ENCODE measurements at regions not wholly inside any gene's neighbourhood (a gene's known extent, or its start where the extent isn't known, plus 50 kb on each side); places are given as distances from the start of the nearest gene placed in this dataset.

GRCh38 chr9:88659126-88659525 lies 124.1 kb downstream of the NXNL2 start:
- DNase-seq = no peak

GRCh38 chr9:88660611-88661010 lies 125.6 kb downstream of the NXNL2 start:
- DNase-seq = no peak

DNA sequence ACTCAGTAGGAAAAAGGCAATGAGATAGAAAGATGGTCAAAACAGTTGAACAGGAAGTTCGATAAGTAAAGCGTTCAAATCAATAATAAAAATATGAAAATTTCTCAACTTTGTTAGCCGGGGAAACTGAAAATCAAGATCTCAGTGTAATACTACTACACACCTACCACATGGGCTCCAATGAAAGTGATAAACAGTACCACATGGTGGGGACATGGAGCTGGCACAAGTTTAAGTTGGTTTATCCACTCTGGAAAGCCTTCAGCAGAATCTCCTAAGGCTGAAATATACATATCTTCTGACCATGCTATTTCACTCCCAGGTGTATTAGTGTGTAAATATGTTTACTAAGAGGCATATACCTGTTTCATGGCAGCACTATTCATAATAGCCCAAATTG lies 126.8 kb downstream of the NXNL2 start:
- no peak for DNase-seq

GRCh38 chr9:88663771-88664419 lies 128.9 kb downstream of the NXNL2 start:
- DNase-seq = no peak

DNA sequence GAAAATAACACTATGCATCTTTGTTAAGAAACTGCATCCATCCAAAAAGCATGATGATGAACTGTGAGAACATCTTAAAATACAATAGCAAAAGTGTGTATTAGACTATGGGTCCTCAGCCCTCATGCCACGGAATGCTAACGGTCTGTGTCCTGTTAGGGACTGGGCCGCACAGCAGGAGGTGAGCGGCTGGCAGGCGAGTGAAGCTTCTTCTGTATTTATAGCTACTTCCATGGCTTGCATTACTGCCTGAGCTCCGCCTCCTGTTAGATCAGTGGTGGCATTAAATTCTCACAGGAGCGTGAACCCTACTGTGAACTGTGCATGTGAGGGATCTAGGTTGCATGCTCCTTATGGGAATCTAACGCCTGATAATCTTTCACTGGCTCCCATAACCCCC lies 129.8 kb downstream of the NXNL2 start:
- no peak for DNase-seq

- DNase-seq = no peak
These were observed 138.1 kb downstream of the NXNL2 start for GRCh38 chr9:88672874-88673689.

- DNase-seq = no peak
These were observed 138.9 kb downstream of the NXNL2 start for GRCh38 chr9:88673886-88674285.

GRCh38 chr9:88676644-88677043 lies 141.7 kb downstream of the NXNL2 start:
- DNase-seq = no peak

GRCh38 chr9:88678008-88678407 lies 143.0 kb downstream of the NXNL2 start:
- no peak for DNase-seq

DNA sequence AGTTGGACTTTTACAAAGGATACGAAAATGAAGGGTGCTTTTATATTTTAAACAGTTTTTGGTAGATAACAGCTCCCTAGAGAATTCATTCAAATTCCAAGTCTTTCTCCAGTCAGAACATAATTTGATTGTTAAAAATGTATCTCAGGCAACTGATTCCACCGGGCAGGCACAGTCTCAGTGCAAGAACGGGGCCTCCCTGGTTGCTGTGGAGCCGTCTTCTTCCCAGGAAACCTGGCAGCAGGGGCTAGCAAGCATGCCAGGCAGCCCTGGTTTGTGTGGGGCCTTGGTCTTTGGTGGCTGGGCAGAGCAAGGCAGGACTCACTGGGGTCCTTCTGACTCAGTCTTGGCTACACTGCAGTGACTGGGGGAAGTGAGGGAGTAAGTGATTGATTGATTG lies 143.5 kb downstream of the NXNL2 start:
- no peak for DNase-seq

DNA sequence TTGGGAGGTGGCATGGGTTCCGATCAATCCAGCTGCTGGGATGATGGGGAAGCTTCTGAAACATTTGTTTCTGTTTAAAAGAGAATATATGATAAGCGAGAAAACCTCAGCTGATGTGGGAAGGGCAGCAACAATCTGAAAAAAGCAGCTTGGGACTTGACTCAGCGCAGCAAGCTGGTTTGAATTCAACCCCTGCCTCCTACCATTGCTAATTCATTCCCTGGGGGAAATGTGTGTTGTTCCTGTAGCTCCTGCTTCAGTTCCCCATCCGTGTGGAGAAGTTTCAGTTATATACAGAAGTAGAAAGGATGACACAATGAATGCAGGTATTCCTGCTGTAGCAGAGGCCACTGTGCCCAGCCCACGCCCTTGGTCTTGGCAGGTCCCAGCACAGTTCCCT lies 145.1 kb downstream of the NXNL2 start:
- DNase-seq = no peak

DNA sequence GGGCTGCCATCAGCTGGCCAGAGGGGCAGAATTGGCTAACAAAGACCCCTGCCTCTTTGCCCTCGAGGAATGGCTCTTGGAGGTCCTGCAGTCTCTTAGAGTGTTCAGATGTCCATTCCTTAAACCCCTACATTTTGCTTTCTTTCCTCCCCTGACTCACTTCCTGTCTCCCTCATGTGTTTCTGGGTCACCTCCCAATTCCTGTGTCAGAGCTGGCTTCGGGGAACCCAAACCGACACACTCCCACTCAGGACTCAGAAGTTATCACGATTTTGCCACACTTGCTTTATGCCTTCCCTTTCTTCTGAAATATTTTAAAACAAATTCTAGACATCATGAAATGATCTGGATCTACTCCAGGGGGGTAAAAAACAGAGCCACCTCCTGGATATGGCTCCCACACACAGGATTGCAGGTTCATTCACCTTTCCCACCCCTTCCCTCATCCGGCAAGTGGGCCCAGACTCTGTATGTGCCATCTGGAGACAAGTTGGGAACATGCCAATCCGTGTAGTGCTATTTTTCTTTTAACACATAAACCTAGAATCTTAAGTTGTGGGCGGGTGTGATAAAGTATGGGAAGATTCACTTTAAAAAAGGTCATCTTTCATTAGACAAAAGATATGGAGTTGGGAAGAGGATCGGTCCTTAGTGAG lies 145.7 kb downstream of the NXNL2 start:
- no peak for DNase-seq

GRCh38 chr9:88681434-88681833 lies 146.5 kb downstream of the NXNL2 start:
- DNase-seq = no peak

GRCh38 chr9:88682431-88682831 lies 147.5 kb downstream of the NXNL2 start:
- DNase-seq = no peak

DNA sequence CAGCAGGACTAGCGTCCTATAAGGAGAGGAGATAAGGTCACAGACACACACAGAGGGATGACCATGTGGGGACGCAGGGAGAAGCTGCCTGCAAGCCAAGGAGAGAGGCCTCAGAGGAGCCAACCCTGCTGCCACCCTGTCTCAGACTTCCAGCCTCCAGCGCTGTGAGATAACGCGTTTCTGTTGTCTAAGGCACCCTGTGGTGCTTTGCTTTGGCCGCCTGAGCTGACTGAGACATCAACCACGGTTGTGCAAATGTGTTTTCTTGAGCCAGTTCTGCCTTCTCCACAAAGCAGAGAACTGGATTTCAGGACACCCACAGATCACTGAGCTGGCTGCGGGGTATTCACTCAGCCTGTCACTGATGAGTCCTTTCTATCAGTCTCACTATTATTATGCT lies 149.1 kb downstream of the NXNL2 start:
- no peak for DNase-seq

GRCh38 chr9:88684845-88685244 lies 149.9 kb downstream of the NXNL2 start:
- DNase-seq = no peak

DNA sequence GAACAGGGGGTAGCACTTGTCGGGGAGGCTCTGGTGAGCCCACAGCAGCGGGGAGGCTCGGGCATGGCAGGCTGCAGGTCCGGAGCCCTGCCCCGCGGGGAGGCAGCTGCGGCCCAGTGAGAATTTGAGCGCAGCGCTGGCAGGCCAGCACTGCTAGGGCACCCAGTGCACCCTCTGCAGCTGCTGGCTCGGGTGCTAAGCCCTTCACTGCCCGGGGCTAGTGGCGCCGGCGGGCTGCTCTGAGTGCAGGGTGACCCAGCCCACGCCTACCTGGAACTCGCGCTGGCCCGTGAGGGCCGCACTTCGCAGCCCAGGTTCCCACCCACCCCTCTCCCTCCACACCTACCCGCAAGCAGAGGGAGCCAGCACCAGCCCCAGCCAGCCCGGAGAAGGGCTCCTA lies 151.0 kb downstream of the NXNL2 start:
- DNase-seq = no peak

GRCh38 chr9:88689509-88690298 lies 154.7 kb downstream of the NXNL2 start:
- no peak for DNase-seq

DNA sequence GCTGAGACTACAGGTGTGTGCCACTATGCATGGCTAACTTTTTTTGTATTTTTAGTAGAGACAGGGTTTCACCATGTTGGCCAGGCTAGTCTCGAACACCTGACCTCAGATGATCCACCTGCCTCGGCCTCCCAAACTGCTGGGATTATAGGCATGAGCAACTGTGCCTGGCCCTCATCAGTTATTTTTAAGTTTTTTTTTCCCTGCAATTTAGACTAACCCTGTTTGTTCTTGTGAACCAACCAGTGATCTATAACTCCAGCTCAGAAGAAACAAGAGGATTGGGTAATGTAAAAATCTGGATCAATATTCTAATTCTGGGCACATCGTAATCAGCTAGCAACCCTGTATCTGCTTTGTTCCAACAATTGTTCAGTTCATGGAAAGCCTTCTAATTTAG lies 155.7 kb downstream of the NXNL2 start:
- no peak for DNase-seq

DNA sequence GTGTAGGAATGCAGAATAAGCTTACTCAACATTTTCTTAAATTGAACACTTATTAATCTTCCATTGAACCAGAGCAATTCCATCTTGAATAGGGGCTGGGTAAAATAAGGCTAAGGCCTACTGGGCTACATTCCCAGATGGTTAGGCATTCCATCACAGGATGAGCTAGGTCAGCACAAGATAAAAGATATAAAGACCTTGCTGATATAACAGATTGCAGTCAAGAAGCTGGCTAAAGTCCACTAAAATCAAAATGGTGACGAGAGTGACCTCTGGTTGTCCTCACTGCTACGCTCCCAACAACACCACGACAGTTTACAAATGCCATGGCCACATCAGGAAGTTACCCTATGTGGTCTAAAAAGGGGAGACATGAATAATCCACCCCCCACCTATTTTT lies 156.1 kb downstream of the NXNL2 start:
- no peak for DNase-seq

DNA sequence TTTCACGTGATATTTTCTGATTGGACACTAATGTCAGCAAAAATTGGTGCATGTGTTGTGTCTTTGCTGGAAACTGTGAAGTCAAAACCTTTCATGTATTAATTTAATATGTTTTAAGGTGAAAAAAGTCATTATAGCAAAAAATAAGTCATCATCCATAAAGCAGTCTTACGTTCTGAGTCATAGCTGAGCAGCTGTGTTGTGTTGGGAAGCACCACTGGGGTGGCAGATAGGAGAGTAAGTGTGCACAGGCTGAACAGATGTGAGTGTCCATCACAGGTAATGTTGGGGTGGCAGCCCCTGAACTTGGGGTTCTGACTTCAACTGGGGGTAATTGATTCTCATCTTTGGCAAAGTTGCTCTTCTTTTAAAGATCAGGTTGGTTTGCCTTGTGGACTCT lies 156.8 kb downstream of the NXNL2 start:
- no peak for DNase-seq

DNA sequence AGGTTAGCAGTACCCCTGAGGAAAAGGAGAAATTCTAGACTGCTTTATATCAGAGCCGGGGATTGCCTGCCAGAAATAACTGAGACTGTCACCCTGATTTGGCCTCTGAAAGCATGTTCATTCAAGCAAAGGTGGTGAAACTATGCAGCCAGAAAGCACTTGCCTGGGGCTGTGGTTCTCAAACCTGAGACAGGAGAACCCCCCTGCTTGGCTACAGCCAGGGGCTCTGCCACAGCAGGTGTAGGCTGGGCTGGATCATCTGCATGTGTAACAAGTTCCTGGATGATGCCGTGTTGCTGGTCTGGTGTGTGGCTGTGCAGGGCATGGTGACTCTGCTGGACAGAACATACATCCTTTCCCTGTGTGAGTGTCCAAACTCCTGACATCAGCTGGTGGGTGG lies 157.8 kb downstream of the NXNL2 start:
- DNase-seq = no peak

- DNase-seq = no peak
These were observed 159.6 kb downstream of the NXNL2 start for GRCh38 chr9:88694625-88695024.
